ENCODE measurements at regions not wholly inside any gene's neighbourhood (a gene's known extent, or its start where the extent isn't known, plus 50 kb on each side); places are given as distances from the start of the nearest gene placed in this dataset.
"Not testable (repeated sequence)": the region's sequence is repeated elsewhere in the genome, so short reads cannot be mapped to it uniquely, and the experiment has no call there.

DNA sequence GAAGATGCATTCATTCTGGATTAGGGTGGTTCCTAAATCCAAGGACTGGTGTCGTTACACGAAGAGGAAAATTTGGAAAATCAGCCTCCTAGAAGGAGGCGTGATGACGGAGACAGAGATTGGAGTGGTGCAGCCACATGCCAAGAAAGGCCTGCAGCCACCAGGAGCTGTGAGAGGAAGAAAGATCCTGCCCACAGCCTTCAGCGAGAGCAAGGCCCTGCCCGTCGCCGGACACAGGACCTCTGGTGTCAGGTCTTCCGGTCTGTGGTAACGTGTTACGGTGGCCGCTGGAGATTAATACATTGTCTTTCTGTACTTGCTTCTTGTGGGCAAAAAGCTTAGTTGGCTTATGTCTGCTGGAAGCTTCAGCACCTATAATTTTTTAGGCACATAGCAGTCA lies 1045.8 kb downstream of the BRD1 start:
- DNase-seq = no peak

DNA sequence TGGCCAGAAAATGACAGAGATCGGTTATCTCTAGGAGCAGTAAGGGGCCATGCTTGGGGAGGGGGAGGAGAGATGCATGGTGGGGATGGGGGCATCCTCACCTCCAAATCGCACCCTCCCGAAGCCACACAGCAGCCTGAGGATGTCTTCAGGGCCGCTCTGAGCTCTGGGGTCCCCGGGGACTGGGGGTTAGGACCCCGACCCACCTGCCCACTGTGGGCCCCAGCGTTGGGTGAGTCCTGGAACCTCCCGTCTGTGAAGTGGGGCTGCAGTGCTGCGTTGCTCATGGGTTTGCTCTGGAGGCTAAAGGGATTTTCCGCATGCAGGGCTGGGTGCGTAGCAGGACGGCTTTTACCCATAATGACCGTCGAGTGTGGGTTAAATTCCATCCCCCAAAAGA lies 1046.3 kb downstream of the BRD1 start:
- no peak for DNase-seq

DNA sequence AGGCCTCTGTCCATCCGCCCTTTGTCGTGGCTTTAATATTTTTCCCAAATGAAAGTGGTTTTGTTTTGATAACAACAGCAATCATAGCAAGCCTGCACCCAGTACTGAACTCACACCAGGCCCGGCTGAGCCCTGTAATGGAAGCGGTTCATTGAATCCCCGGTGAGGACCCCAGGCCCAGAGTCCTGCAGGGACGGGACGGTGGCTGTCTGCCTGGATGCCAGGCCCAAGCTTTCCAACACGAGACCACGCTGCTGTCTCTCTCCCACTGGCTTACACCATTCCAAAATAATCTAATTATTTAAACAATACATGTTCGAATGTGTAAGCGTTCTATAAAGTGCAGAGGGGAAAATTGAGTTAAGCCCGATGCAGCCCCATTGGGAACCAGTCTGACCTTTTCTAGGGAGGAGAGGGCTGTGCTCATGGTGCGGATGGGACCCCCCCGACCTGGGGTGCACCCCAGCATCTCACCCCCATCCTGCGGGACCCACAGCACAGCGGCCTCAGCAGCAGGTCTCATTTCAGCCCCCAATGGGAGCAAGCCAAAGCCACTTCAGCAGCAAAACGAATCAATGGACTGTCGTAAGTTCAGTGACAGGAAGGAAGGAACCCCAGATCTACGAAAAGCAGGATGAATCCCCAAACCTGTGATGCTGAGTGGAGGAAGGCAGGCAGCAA lies 1046.9 kb downstream of the BRD1 start:
- DNase-seq = no peak

DNA sequence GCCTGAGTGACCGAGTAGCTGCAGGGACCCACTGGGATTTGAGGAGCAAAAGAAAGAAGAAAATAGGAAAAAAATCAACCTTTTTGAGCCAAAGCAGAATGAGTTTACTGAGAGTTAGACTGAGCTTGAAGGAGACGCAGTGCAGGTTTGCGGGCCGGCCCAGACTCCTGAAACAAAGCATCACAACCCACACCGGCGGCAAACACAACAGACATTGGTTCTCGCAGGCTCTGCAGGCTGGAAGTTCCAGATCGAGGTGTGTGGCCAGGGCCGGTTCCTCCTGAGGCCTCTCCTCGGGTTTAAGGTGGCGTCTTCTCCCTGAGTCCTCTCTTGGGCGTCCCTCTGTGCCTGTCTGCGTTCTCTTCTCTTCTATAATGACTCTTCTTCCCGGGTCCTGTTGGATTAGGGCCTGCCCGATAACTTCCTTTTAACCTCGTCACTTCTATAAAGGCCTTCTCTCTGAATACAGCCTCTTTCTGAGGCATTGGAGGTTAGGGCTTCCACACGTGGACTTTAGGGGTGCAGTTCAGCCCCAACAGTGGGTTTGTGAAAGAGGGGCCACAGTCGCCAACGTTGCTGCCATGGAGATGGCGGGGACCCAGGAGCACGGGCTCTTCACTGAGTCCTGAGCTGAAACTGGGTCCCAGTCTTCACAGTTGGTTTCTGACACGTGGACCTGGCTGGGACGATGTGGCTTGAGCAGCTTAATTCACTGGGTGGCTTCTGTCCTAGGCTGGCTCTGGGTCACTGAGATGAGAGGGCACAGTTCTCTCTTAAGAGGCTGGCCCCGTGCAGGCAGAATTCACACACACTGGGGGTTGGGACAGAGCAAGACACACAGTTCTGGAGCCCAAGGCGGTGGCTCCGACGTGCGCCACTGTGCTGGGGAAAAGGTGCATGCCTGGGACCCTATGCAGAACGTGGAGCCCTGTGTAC lies 1047.7 kb downstream of the BRD1 start:
- DNase-seq = no peak

DNA sequence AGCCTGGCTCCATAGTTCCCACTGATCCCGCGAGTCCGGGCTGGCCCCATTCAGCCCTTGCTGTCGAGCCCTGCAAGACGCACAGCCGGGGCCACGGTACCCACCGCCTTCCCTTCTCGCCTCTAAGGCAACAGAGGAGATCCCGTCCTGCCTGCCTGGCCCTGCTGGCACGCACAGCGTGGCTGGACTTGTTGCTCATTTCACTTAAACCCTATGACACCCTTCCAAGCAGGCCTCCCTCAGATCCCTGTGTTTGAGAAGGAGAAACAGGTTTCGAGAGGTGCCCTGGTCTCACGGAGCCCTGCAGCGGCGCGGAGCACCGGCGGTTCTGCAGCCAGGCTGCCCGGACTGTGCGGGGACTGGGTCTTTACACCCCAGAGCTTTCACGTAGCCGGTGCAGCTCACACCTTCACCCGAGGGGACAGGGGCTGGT lies 1048.4 kb downstream of the BRD1 start:
- DNase-seq = no peak

DNA sequence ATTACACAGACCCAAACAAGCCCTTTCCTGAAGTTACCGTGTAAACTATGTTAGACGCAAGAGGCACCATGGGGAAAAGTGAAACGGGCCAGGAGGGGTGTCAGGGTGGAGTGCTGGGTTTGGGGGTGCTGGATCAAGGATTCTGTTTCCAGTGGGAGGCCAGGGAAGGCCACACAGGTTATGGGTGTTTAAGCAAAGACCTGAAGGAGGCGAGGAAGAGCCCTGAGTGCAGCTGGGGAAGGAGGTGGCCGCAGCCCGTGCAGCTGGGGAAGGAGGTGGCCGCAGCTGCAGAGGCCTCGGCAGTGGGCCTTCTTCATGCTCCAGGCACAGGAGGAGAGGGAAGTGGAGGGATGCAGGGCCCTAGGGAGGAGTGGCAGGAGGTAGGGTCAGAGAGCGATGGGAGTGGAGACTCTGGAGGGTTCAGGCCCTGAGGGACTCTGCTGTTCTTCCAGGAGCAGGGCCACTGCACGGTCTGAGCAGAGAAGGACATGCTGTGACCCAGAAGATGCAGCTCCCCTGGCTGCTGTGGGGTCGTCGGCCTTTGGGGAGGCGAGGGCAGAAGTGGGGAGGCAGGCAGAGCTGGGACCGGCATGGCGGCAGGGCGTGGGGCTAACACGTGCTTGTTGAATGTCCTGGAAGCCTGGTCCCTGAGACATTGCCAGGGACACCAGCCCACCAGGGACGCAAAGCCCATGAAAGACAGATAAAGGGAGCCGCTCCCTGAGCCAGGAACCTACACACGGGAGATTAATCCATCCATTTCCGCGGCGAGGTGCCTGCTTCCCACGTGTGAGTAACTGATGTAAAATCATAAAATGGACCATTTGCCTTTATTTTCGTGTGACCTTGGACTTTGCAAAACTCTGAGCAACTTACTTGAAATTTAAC lies 1049.1 kb downstream of the BRD1 start:
- no peak for DNase-seq

DNA sequence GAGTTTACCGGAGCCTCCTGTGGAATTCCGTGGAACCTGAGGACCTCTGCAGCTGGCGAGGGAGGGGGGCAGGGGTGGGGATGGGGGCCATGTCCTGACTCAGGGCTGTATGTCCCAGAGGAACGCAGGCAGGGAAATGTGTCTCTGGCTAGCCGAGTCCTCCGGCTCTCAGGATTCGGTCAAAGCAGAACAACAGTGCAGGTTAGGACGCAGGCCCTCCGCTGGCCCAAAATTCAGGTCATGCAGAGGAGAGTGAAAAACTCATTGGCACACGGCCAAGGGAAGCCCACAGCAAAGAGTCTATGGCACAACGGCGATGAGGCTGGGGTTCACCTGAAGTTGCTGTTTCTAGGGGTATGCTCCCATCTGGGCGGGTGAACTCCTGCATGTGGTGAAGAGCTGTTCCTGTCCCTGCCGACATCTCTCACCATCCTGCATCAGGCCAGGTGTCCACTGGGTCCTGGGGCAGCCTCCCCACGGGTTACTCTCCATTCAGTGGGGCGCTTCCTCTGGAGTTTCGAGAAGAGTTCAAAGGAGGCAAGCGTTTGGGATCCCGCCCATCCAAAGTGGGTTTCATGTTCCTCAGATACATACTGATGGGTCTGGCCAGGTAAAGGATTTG lies 1055.3 kb downstream of the BRD1 start:
- DNase-seq = no peak

DNA sequence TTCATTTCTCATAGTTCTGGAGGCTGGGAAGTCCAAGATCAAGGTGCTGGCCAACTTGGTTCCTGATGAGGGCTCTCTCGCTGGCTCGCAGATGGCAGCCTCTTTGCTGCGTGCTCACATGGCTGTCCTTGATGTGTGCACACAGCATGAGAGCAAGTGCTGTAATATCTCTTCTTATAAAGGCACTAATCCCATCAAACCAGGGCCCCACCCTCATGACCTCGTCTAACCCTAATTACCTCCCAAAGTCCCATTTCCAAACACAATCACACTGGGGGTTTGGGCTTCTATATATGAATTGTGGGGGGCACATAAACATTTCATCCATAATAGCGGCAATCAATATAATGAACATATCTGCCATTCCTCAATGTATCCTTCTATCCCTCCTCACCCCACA lies 1062.1 kb downstream of the BRD1 start:
- no peak for DNase-seq

DNA sequence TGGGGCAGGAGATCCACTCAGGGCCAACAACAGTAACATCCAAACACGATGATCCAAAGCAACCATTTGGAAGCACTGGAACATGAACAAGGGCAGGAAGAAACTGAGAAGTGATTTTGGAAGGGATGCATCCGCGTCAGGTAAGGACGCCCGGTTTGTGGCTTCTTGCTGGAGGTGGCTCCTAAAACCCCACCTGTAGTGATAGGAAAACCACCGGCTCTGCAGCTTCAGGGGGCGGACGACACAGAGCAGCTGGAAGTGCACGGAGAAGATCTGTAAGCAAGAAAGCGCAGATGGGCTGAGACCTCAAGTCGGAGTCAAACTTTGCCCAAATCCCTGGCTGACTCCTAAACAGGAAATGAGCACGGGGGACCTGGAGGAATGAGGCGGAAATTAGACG lies 1066.1 kb downstream of the BRD1 start:
- DNase-seq = no peak

DNA sequence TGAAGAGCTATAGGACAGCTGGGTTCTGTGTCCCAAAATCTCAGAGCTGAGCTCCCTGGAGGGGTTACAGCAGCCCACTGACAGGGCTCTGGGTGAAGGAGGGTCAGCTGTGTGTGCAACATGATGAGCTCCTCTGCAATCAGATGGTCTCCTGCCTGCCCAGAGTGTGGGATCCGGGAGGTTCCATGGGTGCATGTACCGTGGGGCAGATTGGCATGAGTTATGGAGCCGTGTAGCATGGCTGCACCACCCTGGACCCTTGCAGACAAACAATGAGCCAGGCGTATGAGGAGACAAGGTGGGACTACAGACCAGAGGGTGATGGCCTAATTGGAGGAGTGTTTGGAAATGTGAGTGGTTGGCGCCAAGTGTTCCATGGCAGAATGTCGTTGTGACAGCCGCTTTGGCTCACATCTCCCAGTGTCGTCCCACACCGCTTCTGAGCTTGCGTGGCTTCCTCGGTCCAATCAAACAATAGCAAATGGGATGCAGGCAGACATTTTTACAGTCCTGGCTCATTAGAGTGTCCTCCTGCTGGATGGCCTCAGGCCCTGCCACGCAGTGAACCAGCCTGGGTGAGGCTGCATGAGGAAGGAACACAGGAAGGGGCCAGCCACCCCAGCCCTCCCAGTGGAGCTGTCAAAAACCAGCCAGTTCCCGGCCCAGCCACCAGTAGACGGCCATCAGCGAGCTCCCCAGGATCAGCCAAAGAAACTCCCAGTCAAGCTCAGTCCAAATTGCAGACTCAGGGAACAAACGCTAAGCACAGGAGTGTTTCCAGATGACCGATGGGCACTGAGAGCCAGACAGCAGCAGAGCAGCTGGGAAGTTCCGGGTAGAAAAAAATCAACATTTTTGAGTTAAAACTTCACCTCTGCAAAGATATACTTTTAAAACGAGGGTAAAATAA lies 1066.9 kb downstream of the BRD1 start:
- DNase-seq = no peak

DNA sequence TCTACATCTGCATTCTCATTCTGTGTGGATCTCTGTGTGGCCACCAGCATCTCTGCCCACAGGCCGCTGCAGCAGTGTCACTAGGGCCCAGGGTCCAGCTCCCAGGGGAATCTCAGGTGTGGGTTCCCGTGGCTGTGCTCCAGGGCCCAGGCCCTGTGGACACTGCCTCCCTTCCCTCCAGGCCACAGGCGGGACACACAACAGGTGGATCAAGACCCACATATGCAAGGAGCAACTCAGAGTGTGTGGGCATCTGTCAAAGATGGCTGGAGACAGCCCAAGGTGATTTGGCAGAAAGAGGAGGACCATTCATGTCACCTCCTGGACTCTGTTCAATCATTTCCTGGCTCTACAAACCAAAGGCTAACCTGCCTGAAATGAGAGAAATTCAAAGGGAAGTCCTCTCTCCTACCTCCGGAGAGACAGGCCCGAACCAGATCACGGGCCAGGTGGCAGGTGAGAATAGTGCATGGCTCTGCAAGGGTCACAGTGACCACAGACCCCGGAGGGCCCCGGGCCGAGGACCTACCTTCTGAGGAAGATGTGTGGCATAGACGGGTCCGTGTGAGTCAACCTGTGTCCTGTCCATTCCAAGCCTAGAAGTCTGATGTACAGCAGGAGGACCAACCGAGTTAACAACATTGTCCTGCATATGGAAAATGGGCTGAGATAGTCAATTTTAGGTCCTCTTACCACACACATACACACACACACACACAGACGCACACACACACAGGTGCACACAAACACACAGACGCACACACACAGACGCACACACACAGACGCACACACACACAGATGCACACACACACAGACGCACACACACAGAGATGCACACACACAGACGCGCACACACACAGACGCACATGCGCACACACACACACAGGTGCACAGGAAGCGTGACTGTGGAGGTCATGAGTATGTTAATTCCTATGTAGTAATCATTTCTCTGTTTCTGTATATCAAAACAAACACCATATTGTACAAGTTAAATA lies 1068.5 kb downstream of the BRD1 start:
- DNase-seq = no peak

DNA sequence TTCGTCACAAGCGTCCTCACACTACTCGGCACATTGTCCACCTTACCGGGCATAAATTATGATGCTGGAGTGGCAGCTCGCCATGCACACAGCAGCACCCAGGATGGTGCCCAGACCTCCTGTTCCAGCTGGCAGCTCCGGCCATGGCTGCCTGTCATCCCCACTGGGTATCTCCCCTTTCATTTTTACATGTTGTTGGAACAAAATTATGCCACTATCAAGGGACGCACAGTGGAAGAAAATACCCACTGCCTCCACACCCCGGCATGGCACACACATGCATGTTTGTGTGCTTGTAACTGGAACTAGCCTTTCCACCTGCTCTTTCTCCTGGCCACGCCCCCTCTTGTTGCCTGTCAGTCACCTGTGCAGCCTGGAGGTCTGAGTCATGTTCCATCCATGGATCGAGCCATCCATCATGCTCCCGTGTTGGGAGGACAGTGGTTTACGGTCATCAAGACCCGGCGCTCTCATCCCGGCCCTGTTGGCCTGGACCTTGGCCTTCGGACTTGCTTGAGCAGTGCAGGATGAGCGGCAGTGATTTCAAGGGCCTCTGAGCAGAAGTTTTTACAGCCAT lies 1069.6 kb downstream of the BRD1 start:
- no peak for DNase-seq

DNA sequence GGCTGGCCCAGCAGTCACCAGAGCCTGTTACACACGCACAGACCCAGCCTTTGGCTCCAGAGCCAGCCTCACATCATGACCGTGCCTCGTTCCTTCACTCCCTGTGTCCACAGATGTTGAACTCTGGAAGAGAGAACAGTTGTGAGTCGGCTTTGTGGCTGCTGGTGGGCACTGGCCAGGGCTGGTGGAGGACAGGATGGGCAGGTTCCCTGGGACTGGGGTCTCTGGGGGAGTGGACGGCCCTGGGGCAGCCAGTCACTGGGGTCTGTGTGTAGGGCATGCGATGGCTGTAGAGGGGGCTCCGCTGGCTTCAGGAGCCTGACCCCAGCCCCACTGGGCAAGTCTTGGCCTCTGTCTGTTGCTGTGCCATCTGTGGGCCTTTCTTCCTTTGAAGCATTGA lies 1070.1 kb downstream of the BRD1 start:
- DNase-seq = no peak

DNA sequence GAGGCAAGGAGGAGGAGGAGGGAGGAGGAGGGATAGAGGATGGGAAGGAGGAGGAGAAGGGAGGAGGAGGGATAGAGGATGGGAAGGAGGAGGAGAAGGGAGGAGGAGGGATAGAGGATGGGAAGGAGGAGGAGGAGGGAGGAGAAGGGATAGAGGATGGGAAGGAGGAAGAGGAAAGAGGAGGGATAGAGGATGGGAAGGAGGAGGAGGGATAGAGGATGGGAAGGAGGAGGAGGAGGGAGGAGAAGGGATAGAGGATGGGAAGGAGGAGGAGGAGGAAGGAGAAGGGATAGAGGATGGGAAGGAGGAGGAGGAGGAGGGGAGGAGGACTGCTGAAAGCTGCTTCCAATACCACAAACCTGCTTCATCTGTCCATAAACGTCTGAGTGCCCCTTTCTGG lies 1070.5 kb downstream of the BRD1 start:
- not testable (repeated sequence) for DNase-seq

DNA sequence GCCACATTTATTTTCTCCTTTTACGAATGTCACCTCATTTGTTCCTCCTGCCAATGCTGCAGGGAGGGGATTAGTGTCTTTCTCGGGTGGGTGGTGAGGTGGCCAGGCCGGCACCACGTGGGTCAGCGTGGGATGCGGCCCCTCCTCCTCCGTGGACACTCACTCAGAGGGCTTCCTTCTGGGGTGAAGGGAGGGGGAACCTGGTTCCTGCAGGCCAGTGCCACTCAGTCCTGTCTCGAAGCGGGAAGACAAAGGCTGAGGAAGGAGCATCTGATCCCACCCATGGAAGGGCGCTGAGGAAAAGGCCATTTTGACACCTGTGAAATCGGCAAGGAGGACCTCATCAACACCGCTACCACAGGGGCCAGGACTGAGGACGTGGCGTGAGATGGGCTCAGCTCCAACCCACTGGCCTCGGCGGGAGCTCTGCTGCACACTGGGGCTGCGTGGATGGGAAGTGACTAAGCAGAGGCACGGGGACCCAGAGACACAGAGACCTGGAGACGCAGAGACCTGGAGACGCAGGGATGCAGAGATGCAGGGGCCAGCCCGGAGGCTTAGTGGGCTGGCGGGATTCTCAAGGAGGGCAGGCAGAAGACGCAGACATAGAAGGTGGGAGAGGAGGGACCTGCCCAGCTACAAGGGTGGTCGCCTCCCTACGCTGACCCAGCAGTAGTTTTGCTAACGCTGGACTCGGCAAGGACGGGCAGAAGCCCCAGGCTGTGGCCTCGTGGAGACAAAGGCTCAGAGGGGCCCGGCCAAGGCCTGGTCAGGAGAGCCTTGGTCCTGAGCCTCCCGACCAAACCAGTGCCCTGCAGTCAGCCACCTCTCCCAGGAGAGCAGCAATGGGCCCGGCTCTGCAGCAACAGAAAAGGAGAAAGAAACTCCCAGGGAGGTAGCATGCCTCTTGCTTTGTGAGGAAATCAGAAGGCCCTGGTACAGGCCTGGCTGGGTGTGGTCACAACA lies 1071.2 kb downstream of the BRD1 start:
- no peak for DNase-seq

DNA sequence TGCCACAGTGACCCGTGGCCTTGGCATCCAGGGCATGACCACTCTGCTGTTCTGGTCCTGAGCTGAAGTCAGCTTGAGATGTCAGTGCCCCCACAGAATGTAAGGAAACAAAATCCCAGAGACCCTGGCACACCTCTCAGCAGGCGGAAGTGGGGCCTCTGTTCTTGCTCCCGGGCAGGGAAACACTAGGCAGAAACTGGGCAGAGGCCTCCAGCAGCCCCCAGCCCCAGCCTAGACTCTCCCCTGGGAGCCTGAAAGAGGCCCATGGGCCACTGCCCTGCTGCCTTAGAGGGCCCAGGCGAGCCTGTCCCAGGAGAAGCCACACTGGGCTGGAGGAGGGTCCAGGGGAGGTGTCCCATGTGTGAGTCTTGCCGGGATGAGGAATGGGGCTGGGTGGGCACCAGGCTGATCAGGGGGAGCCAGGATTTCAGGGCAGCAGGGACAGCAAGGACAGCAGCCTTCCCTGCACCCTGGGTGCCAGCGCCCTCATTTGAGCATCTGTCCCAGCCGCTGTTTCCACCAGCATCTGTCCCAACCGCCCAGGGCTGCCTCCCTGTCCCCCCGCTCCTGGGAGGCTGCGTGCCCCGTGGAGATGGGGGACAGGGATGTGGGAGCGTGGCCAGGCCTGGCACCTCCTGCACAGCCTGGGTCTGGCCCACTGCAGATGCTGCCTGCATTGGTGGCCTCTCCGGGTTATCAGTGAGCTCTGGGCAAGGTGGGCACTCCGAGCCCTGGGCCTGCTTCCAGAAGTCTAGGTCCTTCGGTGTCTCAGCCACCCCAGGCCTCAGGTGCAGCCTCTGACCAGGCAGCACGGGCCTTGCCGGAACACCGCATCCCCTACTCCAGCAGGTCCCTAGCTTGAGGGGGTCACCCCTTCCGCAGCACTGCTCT lies 1072.4 kb downstream of the BRD1 start:
- DNase-seq = no peak

DNA sequence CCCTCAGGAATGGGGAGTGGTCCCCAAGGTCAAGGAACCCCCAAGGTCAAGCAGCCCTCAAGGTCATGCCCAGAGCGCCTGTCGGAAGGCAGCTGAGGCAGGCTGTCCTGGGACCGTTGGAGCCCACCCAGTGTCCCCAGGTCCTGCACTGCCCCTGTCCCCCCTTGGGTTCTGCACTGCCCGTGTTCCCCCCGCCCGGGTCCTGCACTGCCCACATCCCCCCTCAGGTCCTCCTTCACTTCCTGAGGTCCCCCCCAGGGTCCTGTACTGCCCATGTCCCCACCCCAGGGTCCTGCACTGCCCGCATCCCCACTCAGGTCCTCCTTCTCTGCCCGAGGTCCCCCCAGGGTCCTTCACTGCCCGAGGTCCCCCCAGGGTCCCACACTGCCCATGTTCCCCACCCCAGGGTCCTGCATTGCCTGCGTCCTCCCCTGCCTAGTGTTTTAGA lies 1073.0 kb downstream of the BRD1 start:
- DNase-seq = no peak

Data from NCI-H1105 (cell line).